Fibroblast of lung (primary cell): ENCODE measurements at regions not wholly inside any gene's neighbourhood (a gene's known extent, or its start where the extent isn't known, plus 50 kb on each side); places are given as distances from the start of the nearest gene placed in this dataset.

Experiments used
- DNase-seq, 2 donors: peaks; one replicate each; pipeline versions ENCODE4 v3.0.0 to v3.0.0-alpha.2; 2010; ENCODE audit warnings: low read depth in 2 of 2
- H2AFZ ChIP-seq: 2 replicates; pipeline ENCODE4 v1.5.1; 2012; ENCODE audit warnings: low read length, control low read depth, inconsistent platforms
- H3K27ac ChIP-seq: 2 replicates; pipeline ENCODE4 v1.5.1; 2011; ENCODE audit warnings: low read length, control low read depth; ENCODE audit not compliant: insufficient read depth
- H3K27me3 ChIP-seq: 2 replicates; pipeline ENCODE4 v1.5.1; 2011; ENCODE audit warnings: mild to moderate bottlenecking, low read length; ENCODE audit not compliant: control insufficient read depth, insufficient read depth
- H3K36me3 ChIP-seq: 2 replicates; pipeline ENCODE4 v1.5.1; 2011; ENCODE audit warnings: low read length; ENCODE audit not compliant: control insufficient read depth, insufficient read depth
- H3K4me1 ChIP-seq: 2 replicates; pipeline ENCODE4 v1.5.1; 2011; ENCODE audit warnings: low read length; ENCODE audit not compliant: control insufficient read depth, insufficient read depth; ENCODE audit errors: extremely low read depth
- H3K4me2 ChIP-seq: 2 replicates; pipeline ENCODE4 v1.5.1; 2011; ENCODE audit warnings: low read length, control low read depth; ENCODE audit not compliant: insufficient read depth; ENCODE audit errors: extremely low read depth
- H3K4me3 ChIP-seq, 4 experiments: fragments of 200-600 bp in 1 of 4; sonication (generic) in 1 of 4; replicated peaks in 1 of 4; 2 replicates each; pipeline ENCODE4 v1.5.1; 2011 to 2016; ENCODE audit warnings: low read length in 4 of 4, low read depth in 3 of 4, mild to moderate bottlenecking in 3 of 4, control low read depth in 2 of 4, inconsistent platforms in 1 of 4, mixed read lengths in 1 of 4; ENCODE audit not compliant: insufficient read depth in 1 of 4; ENCODE audit errors: control extremely low read depth in 1 of 4
- H3K79me2 ChIP-seq: 2 replicates; pipeline ENCODE4 v1.5.1; 2012; ENCODE audit warnings: mild to moderate bottlenecking, low read length, inconsistent platforms; ENCODE audit not compliant: control insufficient read depth, insufficient read depth
- H3K9ac ChIP-seq: 2 replicates; pipeline ENCODE4 v1.5.1; 2011; ENCODE audit warnings: mild to moderate bottlenecking, low read length, control low read depth; ENCODE audit not compliant: insufficient read depth
- H3K9me3 ChIP-seq: 2 replicates; pipeline ENCODE4 v1.5.1; 2012; ENCODE audit warnings: low read depth, low read length; ENCODE audit not compliant: control insufficient read depth, insufficient read depth
- H4K20me1 ChIP-seq: 2 replicates; pipeline ENCODE4 v1.5.1; 2011; ENCODE audit warnings: low read length; ENCODE audit not compliant: control insufficient read depth, insufficient read depth; ENCODE audit errors: extremely low read depth
- CTCF ChIP-seq, 2 donors: IDR thresholded peaks in 1 of 2; conservative IDR thresholded peaks in 1 of 2; 1 replicate in 1 of 2; 2 replicates in 1 of 2; pipeline ENCODE4 v1.5.1; 2011 to 2012; ENCODE audit warnings: low read length in 2 of 2, control low read depth in 1 of 2, inconsistent platforms in 1 of 2, low read depth in 1 of 2, mild to moderate bottlenecking in 1 of 2
- EZH2 ChIP-seq: IDR thresholded peaks from 2 replicates; pipeline ENCODE4 v1.5.1; 2012; ENCODE audit warnings: low read length, control low read depth, mild to moderate bottlenecking; ENCODE audit errors: missing control alignments

- Histone ChIP-seq H3K27me3 (no peaks in the 10 kb centered on the region), H2AFZ (no peak overlapping the region), H3K27ac (no peak overlapping the region), H3K79me2 (no peaks in the 10 kb centered on the region), H3K4me2 (no peak overlapping the region), H3K36me3 (no peaks in the 10 kb centered on the region), H3K9ac (no peak overlapping the region), H3K9me3 (no peaks in the 10 kb centered on the region), H3K4me3 (no peak overlapping the region), H4K20me1 (no peaks in the 10 kb centered on the region), H3K4me1 (peaks cover 9% of the 10 kb centered on the region)
- peak in 1 of 2 donors; percentile 17 for DNase-seq
- TF ChIP-seq CTCF (conservative IDR thresholded peaks at IDR 0.05 in 1 of 2, IDR thresholded peaks at IDR 0.05 in 1 of 2; ENCODE audit: low read depth in 1 of 2, low read length in 2 of 2) = no peak
These were observed 125.8 kb upstream of the SLC44A3 start for GRCh38 chr1:94694226-94694915.

- Histone ChIP-seq H3K79me2 (no peaks in the 10 kb centered on the region), H3K27ac (no peak overlapping the region), H2AFZ (no peak overlapping the region), H3K4me1 (peaks cover 12% of the 10 kb centered on the region), H4K20me1 (no peaks in the 10 kb centered on the region), H3K9ac (no peak overlapping the region), H3K4me2 (no peak overlapping the region), H3K36me3 (no peaks in the 10 kb centered on the region), H3K27me3 (no peaks in the 10 kb centered on the region), H3K4me3 (no peak overlapping the region), H3K9me3 (no peaks in the 10 kb centered on the region)
- TF ChIP-seq CTCF (conservative IDR thresholded peaks at IDR 0.05 in 1 of 2, IDR thresholded peaks at IDR 0.05 in 1 of 2; ENCODE audit: low read depth in 1 of 2, low read length in 2 of 2) (no peak), EZH2 (no peak)
- no peak for DNase-seq
These were observed 126.7 kb upstream of the SLC44A3 start for GRCh38 chr1:94693435-94693834.

GRCh38 chr1:94693029-94693428 lies 127.1 kb upstream of the SLC44A3 start:
- peaks cover 10% of the 10 kb centered on the region for H3K4me1 ChIP-seq
- no peak overlapping the region for H3K4me3 ChIP-seq
- H3K27me3 ChIP-seq = no peaks in the 10 kb centered on the region
- H3K79me2 ChIP-seq = no peaks in the 10 kb centered on the region
- no peaks in the 10 kb centered on the region for H4K20me1 ChIP-seq
- TF ChIP-seq CTCF (conservative IDR thresholded peaks at IDR 0.05 in 1 of 2, IDR thresholded peaks at IDR 0.05 in 1 of 2; ENCODE audit: low read depth in 1 of 2, low read length in 2 of 2) (no peak), EZH2 (no peak)
- H3K9ac ChIP-seq = no peak overlapping the region
- no peak for DNase-seq
- no peaks in the 10 kb centered on the region for H3K9me3 ChIP-seq
- H3K27ac ChIP-seq = no peak overlapping the region
- H3K4me2 ChIP-seq = no peak overlapping the region
- no peak overlapping the region for H2AFZ ChIP-seq
- H3K36me3 ChIP-seq = no peaks in the 10 kb centered on the region
